ENCODE measurements at regions not wholly inside any gene's neighbourhood (a gene's known extent, or its start where the extent isn't known, plus 50 kb on each side); places are given as distances from the start of the nearest gene placed in this dataset.

DNA sequence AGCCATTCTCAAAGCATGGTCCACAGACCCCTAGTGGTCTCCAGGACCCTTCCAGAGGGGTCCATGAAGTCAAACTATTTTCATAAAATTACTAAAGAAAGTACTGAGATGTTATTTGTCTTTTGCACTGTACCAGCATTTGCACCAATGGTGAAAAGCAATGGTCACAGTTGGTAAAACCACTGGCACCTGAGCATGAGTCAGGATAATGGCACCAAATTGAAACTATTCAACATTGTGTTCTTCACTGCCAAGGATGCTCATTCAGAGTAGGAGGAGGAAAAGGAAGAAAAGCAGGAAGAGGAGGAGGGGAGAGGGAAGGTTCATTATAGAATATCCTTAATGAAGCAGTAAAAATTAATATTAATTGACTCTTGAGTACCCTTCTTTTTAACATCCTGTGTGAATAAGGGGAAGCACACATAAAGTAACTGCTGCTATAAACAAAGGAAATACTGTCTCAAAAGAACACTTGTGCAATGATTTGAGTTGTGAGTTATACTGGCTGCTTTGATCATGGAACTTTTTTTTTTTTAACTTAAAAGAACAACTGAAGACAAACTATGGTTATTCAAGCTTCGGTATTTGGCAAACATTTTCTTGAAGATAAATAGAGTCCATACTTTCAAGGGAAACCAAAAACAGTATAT, 60.2 kb downstream of the MPP7 start:
- ChIA-PET POLR2A (no interaction called here), CTCF (interaction anchor here (0.7 to 3.8 kb wide), 17 partner anchors 8 to 686 kb away, joined by 3 to 39 read pairs (median 10); no protein-coding TSS in a partner anchor)
- no peak for DNase-seq (ENCODE audit: low read depth, low spot score)
- TF ChIP-seq CTCF (IDR thresholded peaks at IDR 0.05; ENCODE audit: insufficient read depth, low read length, missing control alignments), result no peak
- no peak overlapping the region for H3K4me3 ChIP-seq (ENCODE audit: low read depth, low read length)

DNA sequence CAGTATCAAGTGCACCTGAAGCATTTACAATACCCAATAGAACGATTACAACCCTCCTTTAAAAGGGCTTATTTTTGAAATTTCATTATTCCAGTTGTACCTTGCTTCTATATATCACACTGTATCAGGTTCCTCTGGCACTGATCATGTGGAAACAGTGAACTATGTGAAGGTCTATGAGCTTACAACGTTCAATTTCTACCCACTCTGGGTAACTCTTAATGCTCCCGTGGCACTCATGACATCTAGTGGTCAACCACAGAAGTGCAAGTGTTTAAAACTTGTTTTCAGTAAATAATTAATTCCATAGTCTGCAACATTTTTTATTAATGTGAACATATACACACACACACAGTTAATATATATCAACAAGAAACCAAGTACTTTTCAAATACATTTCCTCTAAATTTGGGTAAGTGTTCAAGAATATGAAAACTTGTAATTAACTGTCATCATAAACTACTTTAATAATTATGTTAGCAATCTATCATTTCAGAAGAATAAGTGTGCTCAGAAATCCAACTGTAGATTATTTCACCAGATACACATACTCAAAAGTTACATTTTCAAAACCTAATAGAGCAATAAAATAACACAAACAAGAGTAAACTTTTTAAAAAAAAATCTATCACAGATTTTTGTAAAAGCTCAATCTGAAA, 61.0 kb downstream of the MPP7 start:
- ChIA-PET CTCF (interaction anchor here (0.6 to 3.8 kb wide), 47 partner anchors 9 to 872 kb away, joined by 3 to 39 read pairs (median 4); no protein-coding TSS in a partner anchor), POLR2A (interaction anchor here (0.7 kb wide), 1 partner anchor 444 kb away, joined by 3 read pairs; no protein-coding TSS in a partner anchor)
- H3K4me3 ChIP-seq (ENCODE audit: low read depth, low read length), result no peak overlapping the region
- TF ChIP-seq CTCF (IDR thresholded peaks at IDR 0.05; ENCODE audit: insufficient read depth, low read length, missing control alignments), result peak; percentile 67
- no peak for DNase-seq (ENCODE audit: low read depth, low spot score)

- CTCF ChIA-PET, result interaction anchor here (0.9 to 3.8 kb wide), 16 partner anchors 8 to 795 kb away, joined by 3 to 39 read pairs (median 7); no protein-coding TSS in a partner anchor
- POLR2A ChIA-PET, result no interaction called here
- no peak for TF ChIP-seq CTCF (IDR thresholded peaks at IDR 0.05; ENCODE audit: insufficient read depth, low read length, missing control alignments)
- H3K4me3 ChIP-seq (ENCODE audit: low read depth, low read length), result no peak overlapping the region
- no peak for DNase-seq (ENCODE audit: low read depth, low spot score)
Observed at GRCh38 chr10:28240400-28240799, 62.5 kb downstream of the MPP7 start.

DNA sequence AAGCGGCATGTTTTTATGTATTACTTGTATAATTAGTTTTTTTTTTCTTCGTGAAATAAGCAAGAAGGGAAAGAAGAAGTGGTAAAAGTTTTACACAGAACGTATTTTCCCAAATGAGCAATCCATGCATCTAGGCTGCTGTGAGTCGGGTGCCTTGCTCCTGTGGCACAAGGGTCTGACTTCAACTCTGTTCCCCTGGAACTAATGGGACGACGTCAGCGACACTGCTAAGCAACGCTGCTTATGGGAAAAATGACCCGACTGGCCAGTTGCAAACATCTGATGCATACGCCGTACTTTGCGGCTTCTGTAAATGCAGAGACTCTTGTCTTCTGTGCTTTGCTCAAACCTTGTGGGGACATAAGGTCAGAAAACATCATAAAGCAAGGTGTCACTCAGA, 66.3 kb downstream of the MPP7 start:
- DNase-seq (ENCODE audit: low read depth, low spot score), result no peak
- TF ChIP-seq CTCF (IDR thresholded peaks at IDR 0.05; ENCODE audit: insufficient read depth, low read length, missing control alignments), result no peak
- ChIA-PET POLR2A (no interaction called here), CTCF (no interaction called here)
- H3K4me3 ChIP-seq (ENCODE audit: low read depth, low read length), result no peak overlapping the region

- H3K4me3 ChIP-seq (ENCODE audit: low read depth, low read length), result no peak overlapping the region
- no peak for TF ChIP-seq CTCF (IDR thresholded peaks at IDR 0.05; ENCODE audit: insufficient read depth, low read length, missing control alignments)
- POLR2A ChIA-PET, result no interaction called here
- CTCF ChIA-PET, result interaction anchor here (1.1 to 2.2 kb wide), 4 partner anchors 20 to 662 kb away, joined by 3 to 14 read pairs (median 4); no protein-coding TSS in a partner anchor
- no peak for DNase-seq (ENCODE audit: low read depth, low spot score)
Observed at GRCh38 chr10:28220811-28221210, 82.1 kb downstream of the MPP7 start.

- H3K4me3 ChIP-seq (ENCODE audit: low read depth, low read length), result no peak overlapping the region
- CTCF ChIA-PET, result interaction anchor here (0.8 to 2.2 kb wide), 4 partner anchors 18 to 476 kb away, joined by 3 to 14 read pairs (median 4); no protein-coding TSS in a partner anchor
- DNase-seq (ENCODE audit: low read depth, low spot score), result peak; percentile 69
- POLR2A ChIA-PET, result no interaction called here
- no peak for TF ChIP-seq CTCF (IDR thresholded peaks at IDR 0.05; ENCODE audit: insufficient read depth, low read length, missing control alignments)
Observed at GRCh38 chr10:28219251-28219650, 83.6 kb downstream of the MPP7 start.
